ENCODE measurements at regions not wholly inside any gene's neighbourhood (a gene's known extent, or its start where the extent isn't known, plus 50 kb on each side); places are given as distances from the start of the nearest gene placed in this dataset.

- TF ChIP-seq CTCF (conservative IDR thresholded peaks at IDR 0.05) (no peak), ZFX (IDR thresholded peaks at IDR 0.05) (no peak)
Observed at GRCh38 chr2:120949027-120949956, 213.6 kb downstream of the GLI2 start.

All from C4-2B (cell line).